Stimulated activated CD4-positive, alpha-beta T cell treated with anti-CD3 and anti-CD28 coated beads, Interleukin-1b, Interleukin-23, amount 100 ng/mL, for 48 hours (primary cell): ENCODE measurements at regions not wholly inside any gene's neighbourhood (a gene's known extent, or its start where the extent isn't known, plus 50 kb on each side); places are given as distances from the start of the nearest gene placed in this dataset.
A peak's percentile ranks its signal among the peaks of the same experiment; 100 is the strongest.
"Not testable (repeated sequence)": the region's sequence is repeated elsewhere in the genome, so short reads cannot be mapped to it uniquely, and the experiment has no call there.

Experiments used
- DNase-seq: peaks from one replicate; pipeline ENCODE4 v3.0.0-alpha.2; 2020

- DNase-seq = no peak
Observed at GRCh38 chr1:30132602-30133286, 590.6 kb downstream of the MATN1 start.

GRCh38 chr1:30130566-30130965, 592.8 kb downstream of the MATN1 start:
- DNase-seq = not testable (repeated sequence)

GRCh38 chr1:30130099-30130498, 593.3 kb downstream of the MATN1 start:
- DNase-seq = no peak

- no peak for DNase-seq
Observed at GRCh38 chr1:30129421-30130055, 593.8 kb downstream of the MATN1 start.

GRCh38 chr1:30129001-30129408, 594.4 kb downstream of the MATN1 start:
- no peak for DNase-seq

GRCh38 chr1:30126848-30127247, 596.5 kb downstream of the MATN1 start:
- DNase-seq = no peak

- no peak for DNase-seq
Observed at GRCh38 chr1:30125821-30126170, 597.6 kb downstream of the MATN1 start.

GRCh38 chr1:30125021-30125820, 598.2 kb downstream of the MATN1 start:
- DNase-seq = no peak

GRCh38 chr1:30123896-30124295, 599.5 kb downstream of the MATN1 start:
- DNase-seq = no peak

- DNase-seq = no peak
Observed at GRCh38 chr1:30123036-30123435, 600.3 kb downstream of the MATN1 start.

- DNase-seq = no peak
Observed at GRCh38 chr1:30120245-30121000, 603.0 kb downstream of the MATN1 start.

GRCh38 chr1:30117685-30118084, 605.7 kb downstream of the MATN1 start:
- no peak for DNase-seq

- peak; percentile 16 for DNase-seq
Observed at GRCh38 chr1:30111431-30111830, 612.0 kb downstream of the MATN1 start.

GRCh38 chr1:30110846-30111245, 612.5 kb downstream of the MATN1 start:
- DNase-seq = no peak

GRCh38 chr1:30109853-30110252, 613.5 kb downstream of the MATN1 start:
- DNase-seq = no peak

GRCh38 chr1:30108186-30108585, 615.2 kb downstream of the MATN1 start:
- no peak for DNase-seq

GRCh38 chr1:30106125-30106524, 617.3 kb downstream of the MATN1 start:
- no peak for DNase-seq

GRCh38 chr1:30104551-30104950, 618.8 kb downstream of the MATN1 start:
- no peak for DNase-seq

- DNase-seq = no peak
Observed at GRCh38 chr1:30103708-30104411, 619.5 kb downstream of the MATN1 start.

- no peak for DNase-seq
Observed at GRCh38 chr1:30102605-30103004, 620.8 kb downstream of the MATN1 start.

- DNase-seq = no peak
Observed at GRCh38 chr1:30101487-30102227, 621.7 kb downstream of the MATN1 start.

- DNase-seq = no peak
Observed at GRCh38 chr1:30101016-30101415, 622.4 kb downstream of the MATN1 start.
